Astrocyte of the cerebellum (primary cell): ENCODE measurements at regions not wholly inside any gene's neighbourhood (a gene's known extent, or its start where the extent isn't known, plus 50 kb on each side); places are given as distances from the start of the nearest gene placed in this dataset.
"Not testable (repeated sequence)": the region's sequence is repeated elsewhere in the genome, so short reads cannot be mapped to it uniquely, and the experiment has no call there.

Source experiments
- DNase-seq: peaks from one replicate; pipeline ENCODE4 v3.0.0-alpha.2; 2011; ENCODE audit warnings: low read depth
- H3K4me3 ChIP-seq: 2 replicates; pipeline ENCODE4 v1.5.1; 2011; ENCODE audit warnings: mild to moderate bottlenecking, low read depth, low read length, moderate library complexity
- CTCF ChIP-seq: IDR thresholded peaks from 2 replicates; pipeline ENCODE4 v1.5.1; 2012; ENCODE audit warnings: low read length, low read depth, moderate library complexity, mild to moderate bottlenecking; ENCODE audit errors: missing control alignments
- in situ Hi-C: cut with HindIII; loops from 2 replicates; pipeline ENCODE4 v1.10.0; 2017; ENCODE audit warnings: low sequenced_read_pairs

- no peak for DNase-seq
- no peak overlapping the region for H3K4me3 ChIP-seq
- in situ Hi-C loops, result no loop called here
- no peak for TF ChIP-seq CTCF
These were observed 172.2 kb downstream of the TBX15 start for GRCh38 chr1:118815909-118816308.

- no peak for DNase-seq
- no peak overlapping the region for H3K4me3 ChIP-seq
- no peak for TF ChIP-seq CTCF
- in situ Hi-C loops, result no loop called here
These were observed 175.6 kb downstream of the TBX15 start for GRCh38 chr1:118812555-118812954.

GRCh38 chr1:118811156-118811555 lies 177.0 kb downstream of the TBX15 start:
- no peak for TF ChIP-seq CTCF
- in situ Hi-C loops, result no loop called here
- no peak overlapping the region for H3K4me3 ChIP-seq
- DNase-seq, result no peak

DNA sequence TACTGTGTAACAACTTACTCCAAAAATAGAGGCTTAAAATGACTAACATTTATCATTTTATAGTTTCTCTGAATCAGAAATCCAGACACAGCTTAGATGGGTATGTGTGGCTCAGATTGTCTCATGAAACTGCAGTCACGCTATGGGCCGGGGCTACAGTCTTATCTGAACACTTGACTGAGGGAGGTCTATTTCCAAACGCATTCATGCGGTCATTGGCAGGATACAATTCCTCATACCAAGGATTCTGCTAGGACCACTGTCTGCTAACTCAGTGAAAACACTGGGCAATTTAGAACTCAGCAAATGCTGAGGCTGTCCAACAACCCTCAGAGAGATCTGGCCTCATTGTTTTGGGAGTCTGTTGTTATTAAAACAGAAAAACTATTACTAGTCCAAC lies 178.6 kb downstream of the TBX15 start:
- DNase-seq, result no peak
- no peak for TF ChIP-seq CTCF
- in situ Hi-C loops, result no loop called here

GRCh38 chr1:118803128-118803527 lies 185.0 kb downstream of the TBX15 start:
- in situ Hi-C loops, DNase-seq, H3K4me3 ChIP-seq: not testable (repeated sequence)

More for the DNA sequence above, 178.6 kb downstream of the TBX15 start:
- H3K4me3 ChIP-seq, result no peak overlapping the region

DNA sequence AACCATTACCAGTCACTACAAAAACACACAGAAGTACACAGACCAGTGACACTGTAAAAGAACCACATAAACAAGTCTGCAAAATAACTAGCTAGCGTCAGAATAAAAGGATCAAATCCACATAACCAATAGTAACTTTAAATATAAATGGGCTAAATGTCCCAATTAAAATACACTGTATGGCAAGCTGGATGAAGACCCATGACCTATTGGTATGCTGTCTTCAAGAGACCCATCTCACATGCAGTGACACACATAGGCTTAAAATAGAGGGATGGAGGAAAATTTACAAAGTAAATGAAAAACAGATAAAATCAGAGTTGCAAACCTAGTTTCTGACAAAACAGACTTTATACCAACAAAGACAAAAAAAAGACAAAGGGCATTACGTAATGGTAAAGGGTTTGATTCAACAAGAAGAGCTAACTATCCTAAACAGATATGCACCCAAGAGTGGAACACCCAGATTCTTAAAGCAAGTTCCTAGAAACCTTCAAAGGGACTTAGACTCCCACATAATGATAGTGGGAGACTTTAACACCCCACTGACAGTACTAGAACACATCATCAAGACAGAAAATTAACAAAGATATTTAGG lies 196.9 kb downstream of the TBX15 start:
- no peak for DNase-seq
- TF ChIP-seq CTCF, result no peak
- no peak overlapping the region for H3K4me3 ChIP-seq
- in situ Hi-C loops, result no loop called here

GRCh38 chr1:118788463-118788862 lies 199.7 kb downstream of the TBX15 start:
- peak; percentile 52 for DNase-seq
- in situ Hi-C loops, result no loop called here
- H3K4me3 ChIP-seq, result no peak overlapping the region
- TF ChIP-seq CTCF, result no peak
